Cardiac fibroblast (primary cell): ENCODE measurements at regions not wholly inside any gene's neighbourhood (a gene's known extent, or its start where the extent isn't known, plus 50 kb on each side); places are given as distances from the start of the nearest gene placed in this dataset.

ENCODE experiments used
- DNase-seq, 2 donors: peaks; one replicate each; pipeline versions ENCODE4 v3.0.0 to v3.0.0-alpha.2; 2010; ENCODE audit warnings: low read depth in 2 of 2
- H3K4me3 ChIP-seq, 2 donors: replicated peaks in 1 of 2; 1 replicate in 1 of 2; 2 replicates in 1 of 2; pipeline ENCODE4 v1.5.1; 2011; ENCODE audit warnings: low read depth in 2 of 2, low read length in 2 of 2, mild to moderate bottlenecking in 2 of 2, moderate library complexity in 1 of 2
- CTCF ChIP-seq: IDR thresholded peaks from one replicate; pipeline ENCODE4 v1.5.1; 2011; ENCODE audit warnings: low read depth, mild to moderate bottlenecking, low read length, inconsistent platforms

- TF ChIP-seq CTCF = no peak
- no peak overlapping the region for H3K4me3 ChIP-seq
- no peak for DNase-seq
Observed at GRCh38 chr4:62550121-62550520, 1350.0 kb downstream of the ADGRL3 start.

GRCh38 chr4:62549601-62550000 is 1349.5 kb downstream of the ADGRL3 start:
- no peak for TF ChIP-seq CTCF
- DNase-seq = no peak
- no peak overlapping the region for H3K4me3 ChIP-seq

GRCh38 chr4:62548765-62549164 is 1348.6 kb downstream of the ADGRL3 start:
- no peak for DNase-seq
- H3K4me3 ChIP-seq = no peak overlapping the region
- no peak for TF ChIP-seq CTCF

- DNase-seq = peak; percentile 68 to 75
- no peak for TF ChIP-seq CTCF
- H3K4me3 ChIP-seq = no peak overlapping the region
Observed at GRCh38 chr4:62548108-62548524, 1348.0 kb downstream of the ADGRL3 start.

- no peak for TF ChIP-seq CTCF
- no peak overlapping the region for H3K4me3 ChIP-seq
- peak; percentile 7 to 29 for DNase-seq
Observed at GRCh38 chr4:62544428-62544827, 1344.3 kb downstream of the ADGRL3 start.

- no peak for TF ChIP-seq CTCF
- H3K4me3 ChIP-seq = no peak overlapping the region
Observed at GRCh38 chr4:62543002-62543401, 1342.9 kb downstream of the ADGRL3 start.

GRCh38 chr4:62533573-62533972 is 1333.4 kb downstream of the ADGRL3 start:
- H3K4me3 ChIP-seq = no peak overlapping the region
- no peak for TF ChIP-seq CTCF
- no peak for DNase-seq

More at GRCh38 chr4:62543002-62543401, 1342.9 kb downstream of the ADGRL3 start:
- no peak for DNase-seq
